CD4-positive, alpha-beta T cell (primary cell): ENCODE measurements at regions not wholly inside any gene's neighbourhood (a gene's known extent, or its start where the extent isn't known, plus 50 kb on each side); places are given as distances from the start of the nearest gene placed in this dataset.

Source experiments
- ATAC-seq: fragments of 200-7000 bp; cut with Tn5 transposase; one replicate; pipeline ENCODE4 v1.10.0; 2022; ENCODE audit warnings: mild to moderate bottlenecking; ENCODE audit not compliant: poor library complexity
- CTCF ChIA-PET: fragments of 350-600 bp; sonication (Branson Sonifier 250); formaldehyde crosslinking; loops from one replicate; lab custom pipeline; 2021; ENCODE audit warnings: antibody characterized with exemption, inconsistent platforms; lab: Charles Lee
- POLR2A ChIA-PET: fragments of 350-600 bp; sonication (Branson Sonifier 250); formaldehyde crosslinking; loops from one replicate; lab custom pipeline; 2021; ENCODE audit warnings: antibody characterized with exemption, inconsistent platforms; lab: Charles Lee
- DNase-seq, 14 experiments: peaks; one replicate each; pipeline ENCODE4 v3.0.0-alpha.2; 2013 to 2020; ENCODE audit warnings: mixed read lengths in 2 of 14
- H3K27ac ChIP-seq, 2 donors: one replicate each; pipeline versions ENCODE4 v1.5.1 to v1.7.0; 2013; ENCODE audit warnings: low read length in 2 of 2, low read depth in 1 of 2, mild to moderate bottlenecking in 1 of 2
- H3K27me3 ChIP-seq, 2 experiments: 1 replicate in 1 of 2; 2 replicates in 1 of 2; pipeline versions ENCODE4 v1.6.1 to v1.7.0; 2013; ENCODE audit warnings: low read length in 2 of 2, control low read depth in 1 of 2, mild to moderate bottlenecking in 1 of 2, moderate library complexity in 1 of 2; ENCODE audit not compliant: insufficient read depth in 2 of 2, control insufficient read depth in 1 of 2
- H3K36me3 ChIP-seq: one replicate; pipeline ENCODE4 v1.6.1; 2013; ENCODE audit warnings: low read length, control low read depth; ENCODE audit not compliant: insufficient read depth
- H3K4me1 ChIP-seq: one replicate; pipeline ENCODE4 v1.6.1; 2013; ENCODE audit warnings: low read length, control low read depth; ENCODE audit not compliant: insufficient read depth
- H3K4me3 ChIP-seq: one replicate; pipeline ENCODE4 v1.5.1; 2013; ENCODE audit warnings: mild to moderate bottlenecking, low read length, moderate library complexity
- H3K9me3 ChIP-seq, 2 experiments: 1 replicate in 1 of 2; 2 replicates in 1 of 2; pipeline versions ENCODE4 v1.6.1 to v1.7.0; 2013; ENCODE audit warnings: low read length in 2 of 2, mild to moderate bottlenecking in 2 of 2, control low read depth in 1 of 2, moderate library complexity in 1 of 2; ENCODE audit not compliant: control insufficient read depth in 1 of 2, insufficient read depth in 1 of 2
- H3K27ac Mint-ChIP-seq: one replicate; pipeline ENCODE4 v1.8.0; 2020; ENCODE audit warnings: mixed read lengths
- H3K27me3 Mint-ChIP-seq: one replicate; pipeline ENCODE4 v1.8.0; 2021; ENCODE audit warnings: mixed read lengths
- H3K36me3 Mint-ChIP-seq: one replicate; pipeline ENCODE4 v1.8.0; 2021; ENCODE audit warnings: low read depth, mixed read lengths
- H3K4me1 Mint-ChIP-seq: one replicate; pipeline ENCODE4 v1.8.0; 2021; ENCODE audit warnings: low read depth, mixed read lengths
- H3K4me3 Mint-ChIP-seq: one replicate; pipeline ENCODE4 v1.8.0; 2020; ENCODE audit warnings: mild to moderate bottlenecking, mixed read lengths
- H3K9me3 Mint-ChIP-seq: one replicate; pipeline ENCODE4 v1.8.0; 2020; ENCODE audit warnings: mixed read lengths
- intact Hi-C, 2 experiments: fragments of 100-400 bp; cut with DNase I in 1 of 2; cut with micrococcal nuclease in 1 of 2; formaldehyde crosslinking; loops; one replicate each; pipeline versions ENCODE4 v1.15.1 to v1.9.0; 2023 to 2025; cut with DNase I, micrococcal nuclease
- TF ChIP-seq, protein P1 (sequence below): fragments of 200-600 bp; IDR thresholded peaks from one replicate; pipeline ENCODE4 v1.8.0; 2022; ENCODE audit warnings: antibody characterized with exemption, mild to moderate bottlenecking

DNA sequence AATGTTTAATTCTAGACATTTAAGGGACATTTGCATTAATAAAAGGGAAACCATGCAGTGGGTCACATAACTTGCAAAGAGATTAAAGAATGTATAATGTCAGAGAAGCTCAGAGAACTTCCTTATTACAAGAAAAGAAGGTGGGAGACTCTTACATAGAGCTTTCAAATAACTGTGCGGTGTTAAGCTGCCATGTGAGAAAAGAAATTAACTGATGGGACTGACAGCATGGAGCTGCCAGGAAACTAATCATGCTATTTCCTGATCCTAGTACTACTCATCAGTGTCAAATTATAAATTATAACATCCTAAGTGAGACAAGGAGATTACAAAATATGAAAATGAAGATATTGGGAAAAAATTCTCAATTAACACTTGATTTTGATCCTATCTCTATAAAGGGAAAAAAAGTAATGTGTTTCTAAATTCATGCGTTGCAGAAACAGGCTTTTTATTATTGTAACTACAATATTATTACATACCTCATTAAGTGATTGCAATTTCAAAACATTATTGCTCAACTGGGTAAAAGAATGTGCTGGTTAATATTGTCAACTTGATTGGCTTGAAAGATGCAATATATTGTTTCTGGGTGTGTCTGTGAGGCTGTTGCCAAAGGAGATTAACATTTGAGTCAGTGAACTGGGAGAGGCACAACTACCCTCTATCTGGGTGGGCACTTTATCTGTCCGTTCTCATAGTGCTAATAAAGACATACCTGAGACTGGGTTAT, 609.5 kb upstream of the NUDT12 start:
- Mint-ChIP-seq H3K4me1 (no peaks in the 10 kb centered on the region), H3K4me3 (no peak overlapping the region), H3K27me3 (no peaks in the 10 kb centered on the region), H3K27ac (no peak overlapping the region), H3K9me3 (peaks cover 4% of the 10 kb centered on the region), H3K36me3 (no peaks in the 10 kb centered on the region)
- Histone ChIP-seq H3K27me3 (no peaks in the 10 kb centered on the region), H3K9me3 (peaks cover 0 to 3% of the 10 kb centered on the region in 2 experiments), H3K36me3 (no peaks in the 10 kb centered on the region), H3K4me3 (no peak overlapping the region), H3K4me1 (no peaks in the 10 kb centered on the region), H3K27ac (no peak overlapping the region)
- intact Hi-C loops: no loop called here
- TF ChIP-seq, protein P1, sequence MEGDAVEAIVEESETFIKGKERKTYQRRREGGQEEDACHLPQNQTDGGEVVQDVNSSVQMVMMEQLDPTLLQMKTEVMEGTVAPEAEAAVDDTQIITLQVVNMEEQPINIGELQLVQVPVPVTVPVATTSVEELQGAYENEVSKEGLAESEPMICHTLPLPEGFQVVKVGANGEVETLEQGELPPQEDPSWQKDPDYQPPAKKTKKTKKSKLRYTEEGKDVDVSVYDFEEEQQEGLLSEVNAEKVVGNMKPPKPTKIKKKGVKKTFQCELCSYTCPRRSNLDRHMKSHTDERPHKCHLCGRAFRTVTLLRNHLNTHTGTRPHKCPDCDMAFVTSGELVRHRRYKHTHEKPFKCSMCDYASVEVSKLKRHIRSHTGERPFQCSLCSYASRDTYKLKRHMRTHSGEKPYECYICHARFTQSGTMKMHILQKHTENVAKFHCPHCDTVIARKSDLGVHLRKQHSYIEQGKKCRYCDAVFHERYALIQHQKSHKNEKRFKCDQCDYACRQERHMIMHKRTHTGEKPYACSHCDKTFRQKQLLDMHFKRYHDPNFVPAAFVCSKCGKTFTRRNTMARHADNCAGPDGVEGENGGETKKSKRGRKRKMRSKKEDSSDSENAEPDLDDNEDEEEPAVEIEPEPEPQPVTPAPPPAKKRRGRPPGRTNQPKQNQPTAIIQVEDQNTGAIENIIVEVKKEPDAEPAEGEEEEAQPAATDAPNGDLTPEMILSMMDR: no peak
- ATAC-seq (no peak), DNase-seq (no peak)
- CTCF ChIA-PET: no interaction called here
- POLR2A ChIA-PET: no interaction called here

DNA sequence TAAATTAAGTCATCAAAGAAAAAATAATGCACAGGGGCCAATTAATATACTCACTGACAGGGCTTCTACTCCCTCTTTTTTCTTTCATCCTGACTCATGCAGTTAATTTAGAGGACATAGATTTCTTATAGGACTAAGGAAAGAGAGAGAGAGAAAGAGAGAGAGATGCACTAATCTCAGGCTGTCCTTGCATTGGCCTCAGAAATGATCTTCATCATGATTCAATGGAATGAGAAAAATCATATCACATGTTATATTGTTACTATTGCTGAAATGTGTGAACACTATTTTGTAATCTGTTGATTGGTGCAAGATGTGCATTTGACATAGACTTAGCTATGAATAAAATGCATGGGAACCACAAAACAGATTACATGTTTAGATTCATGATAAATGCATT, 608.3 kb upstream of the NUDT12 start:
- intact Hi-C loops: no loop called here
- DNase-seq (no peak), ATAC-seq (no peak)
- Histone ChIP-seq H3K36me3 (no peaks in the 10 kb centered on the region), H3K27ac (no peak overlapping the region), H3K27me3 (no peaks in the 10 kb centered on the region), H3K9me3 (peaks cover 0 to 3% of the 10 kb centered on the region in 2 experiments), H3K4me1 (no peaks in the 10 kb centered on the region), H3K4me3 (no peak overlapping the region)
- TF ChIP-seq, protein P1: no peak
- Mint-ChIP-seq H3K27ac (no peak overlapping the region), H3K27me3 (no peaks in the 10 kb centered on the region), H3K4me1 (no peaks in the 10 kb centered on the region), H3K4me3 (no peak overlapping the region), H3K36me3 (no peaks in the 10 kb centered on the region), H3K9me3 (peaks cover 3% of the 10 kb centered on the region)
- CTCF ChIA-PET: no interaction called here
- POLR2A ChIA-PET: no interaction called here

DNA sequence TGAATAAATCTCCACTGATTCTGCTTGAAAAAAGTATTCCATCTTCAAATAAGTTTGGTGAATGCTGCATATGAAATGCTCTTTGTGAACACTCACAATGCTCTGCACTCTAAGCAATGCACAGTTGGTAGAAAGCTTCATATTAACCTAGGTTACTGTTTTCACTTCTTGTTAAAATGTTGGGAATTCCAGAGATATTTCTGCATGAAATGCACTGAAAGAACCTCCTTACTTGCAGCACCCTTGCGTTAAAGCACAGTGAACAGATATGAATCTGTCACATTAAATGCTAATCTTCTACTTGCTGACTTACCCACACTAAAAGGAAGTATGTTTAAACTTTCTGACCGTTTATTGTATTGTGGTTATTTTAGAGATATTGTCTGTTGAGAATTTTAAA, 584.1 kb upstream of the NUDT12 start:
- no peaks in the 10 kb centered on the region for H3K27me3 ChIP-seq
- no peak for ATAC-seq
- H3K27me3 Mint-ChIP-seq: no peaks in the 10 kb centered on the region
- no peak overlapping the region for H3K27ac ChIP-seq
- no peaks in the 10 kb centered on the region for H3K4me1 ChIP-seq
- no peaks in the 10 kb centered on the region for H3K36me3 Mint-ChIP-seq
- H3K4me3 Mint-ChIP-seq: no peak overlapping the region
- H3K4me1 Mint-ChIP-seq: no peaks in the 10 kb centered on the region
- H3K9me3 ChIP-seq: no peaks in the 10 kb centered on the region
- H3K27ac Mint-ChIP-seq: no peak overlapping the region
- intact Hi-C loops: no loop called here
- DNase-seq: no peak
- CTCF ChIA-PET: no interaction called here
- TF ChIP-seq, protein P1: no peak
- POLR2A ChIA-PET: no interaction called here
- no peaks in the 10 kb centered on the region for H3K36me3 ChIP-seq
- peaks cover 2% of the 10 kb centered on the region for H3K9me3 Mint-ChIP-seq
- no peak overlapping the region for H3K4me3 ChIP-seq
